ENCODE measurements at regions not wholly inside any gene's neighbourhood (a gene's known extent, or its start where the extent isn't known, plus 50 kb on each side); places are given as distances from the start of the nearest gene placed in this dataset.

GRCh38 chr13:67916650-67917049 is 686.5 kb upstream of the PCDH9 start (continued):
- TF ChIP-seq, protein P1, sequence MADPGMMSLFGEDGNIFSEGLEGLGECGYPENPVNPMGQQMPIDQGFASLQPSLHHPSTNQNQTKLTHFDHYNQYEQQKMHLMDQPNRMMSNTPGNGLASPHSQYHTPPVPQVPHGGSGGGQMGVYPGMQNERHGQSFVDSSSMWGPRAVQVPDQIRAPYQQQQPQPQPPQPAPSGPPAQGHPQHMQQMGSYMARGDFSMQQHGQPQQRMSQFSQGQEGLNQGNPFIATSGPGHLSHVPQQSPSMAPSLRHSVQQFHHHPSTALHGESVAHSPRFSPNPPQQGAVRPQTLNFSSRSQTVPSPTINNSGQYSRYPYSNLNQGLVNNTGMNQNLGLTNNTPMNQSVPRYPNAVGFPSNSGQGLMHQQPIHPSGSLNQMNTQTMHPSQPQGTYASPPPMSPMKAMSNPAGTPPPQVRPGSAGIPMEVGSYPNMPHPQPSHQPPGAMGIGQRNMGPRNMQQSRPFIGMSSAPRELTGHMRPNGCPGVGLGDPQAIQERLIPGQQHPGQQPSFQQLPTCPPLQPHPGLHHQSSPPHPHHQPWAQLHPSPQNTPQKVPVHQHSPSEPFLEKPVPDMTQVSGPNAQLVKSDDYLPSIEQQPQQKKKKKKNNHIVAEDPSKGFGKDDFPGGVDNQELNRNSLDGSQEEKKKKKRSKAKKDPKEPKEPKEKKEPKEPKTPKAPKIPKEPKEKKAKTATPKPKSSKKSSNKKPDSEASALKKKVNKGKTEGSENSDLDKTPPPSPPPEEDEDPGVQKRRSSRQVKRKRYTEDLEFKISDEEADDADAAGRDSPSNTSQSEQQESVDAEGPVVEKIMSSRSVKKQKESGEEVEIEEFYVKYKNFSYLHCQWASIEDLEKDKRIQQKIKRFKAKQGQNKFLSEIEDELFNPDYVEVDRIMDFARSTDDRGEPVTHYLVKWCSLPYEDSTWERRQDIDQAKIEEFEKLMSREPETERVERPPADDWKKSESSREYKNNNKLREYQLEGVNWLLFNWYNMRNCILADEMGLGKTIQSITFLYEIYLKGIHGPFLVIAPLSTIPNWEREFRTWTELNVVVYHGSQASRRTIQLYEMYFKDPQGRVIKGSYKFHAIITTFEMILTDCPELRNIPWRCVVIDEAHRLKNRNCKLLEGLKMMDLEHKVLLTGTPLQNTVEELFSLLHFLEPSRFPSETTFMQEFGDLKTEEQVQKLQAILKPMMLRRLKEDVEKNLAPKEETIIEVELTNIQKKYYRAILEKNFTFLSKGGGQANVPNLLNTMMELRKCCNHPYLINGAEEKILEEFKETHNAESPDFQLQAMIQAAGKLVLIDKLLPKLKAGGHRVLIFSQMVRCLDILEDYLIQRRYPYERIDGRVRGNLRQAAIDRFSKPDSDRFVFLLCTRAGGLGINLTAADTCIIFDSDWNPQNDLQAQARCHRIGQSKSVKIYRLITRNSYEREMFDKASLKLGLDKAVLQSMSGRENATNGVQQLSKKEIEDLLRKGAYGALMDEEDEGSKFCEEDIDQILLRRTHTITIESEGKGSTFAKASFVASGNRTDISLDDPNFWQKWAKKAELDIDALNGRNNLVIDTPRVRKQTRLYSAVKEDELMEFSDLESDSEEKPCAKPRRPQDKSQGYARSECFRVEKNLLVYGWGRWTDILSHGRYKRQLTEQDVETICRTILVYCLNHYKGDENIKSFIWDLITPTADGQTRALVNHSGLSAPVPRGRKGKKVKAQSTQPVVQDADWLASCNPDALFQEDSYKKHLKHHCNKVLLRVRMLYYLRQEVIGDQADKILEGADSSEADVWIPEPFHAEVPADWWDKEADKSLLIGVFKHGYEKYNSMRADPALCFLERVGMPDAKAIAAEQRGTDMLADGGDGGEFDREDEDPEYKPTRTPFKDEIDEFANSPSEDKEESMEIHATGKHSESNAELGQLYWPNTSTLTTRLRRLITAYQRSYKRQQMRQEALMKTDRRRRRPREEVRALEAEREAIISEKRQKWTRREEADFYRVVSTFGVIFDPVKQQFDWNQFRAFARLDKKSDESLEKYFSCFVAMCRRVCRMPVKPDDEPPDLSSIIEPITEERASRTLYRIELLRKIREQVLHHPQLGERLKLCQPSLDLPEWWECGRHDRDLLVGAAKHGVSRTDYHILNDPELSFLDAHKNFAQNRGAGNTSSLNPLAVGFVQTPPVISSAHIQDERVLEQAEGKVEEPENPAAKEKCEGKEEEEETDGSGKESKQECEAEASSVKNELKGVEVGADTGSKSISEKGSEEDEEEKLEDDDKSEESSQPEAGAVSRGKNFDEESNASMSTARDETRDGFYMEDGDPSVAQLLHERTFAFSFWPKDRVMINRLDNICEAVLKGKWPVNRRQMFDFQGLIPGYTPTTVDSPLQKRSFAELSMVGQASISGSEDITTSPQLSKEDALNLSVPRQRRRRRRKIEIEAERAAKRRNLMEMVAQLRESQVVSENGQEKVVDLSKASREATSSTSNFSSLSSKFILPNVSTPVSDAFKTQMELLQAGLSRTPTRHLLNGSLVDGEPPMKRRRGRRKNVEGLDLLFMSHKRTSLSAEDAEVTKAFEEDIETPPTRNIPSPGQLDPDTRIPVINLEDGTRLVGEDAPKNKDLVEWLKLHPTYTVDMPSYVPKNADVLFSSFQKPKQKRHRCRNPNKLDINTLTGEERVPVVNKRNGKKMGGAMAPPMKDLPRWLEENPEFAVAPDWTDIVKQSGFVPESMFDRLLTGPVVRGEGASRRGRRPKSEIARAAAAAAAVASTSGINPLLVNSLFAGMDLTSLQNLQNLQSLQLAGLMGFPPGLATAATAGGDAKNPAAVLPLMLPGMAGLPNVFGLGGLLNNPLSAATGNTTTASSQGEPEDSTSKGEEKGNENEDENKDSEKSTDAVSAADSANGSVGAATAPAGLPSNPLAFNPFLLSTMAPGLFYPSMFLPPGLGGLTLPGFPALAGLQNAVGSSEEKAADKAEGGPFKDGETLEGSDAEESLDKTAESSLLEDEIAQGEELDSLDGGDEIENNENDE (IDR thresholded peaks at IDR 0.05; ENCODE audit: insufficient replicate concordance, low read length) = no peak
- TF ChIP-seq TAF1 (IDR thresholded peaks at IDR 0.05; ENCODE audit: low read depth, low read length) = no peak
- no peak for TF ChIP-seq GTF2F1 (IDR thresholded peaks at IDR 0.05; ENCODE audit: borderline replicate concordance, low read depth, low read length)
- no peak for TF ChIP-seq TEAD4 (IDR thresholded peaks at IDR 0.05; ENCODE audit: low read depth, low read length)
- TF ChIP-seq ZNF274 (IDR thresholded peaks at IDR 0.05; ENCODE audit: borderline replicate concordance, extremely low read depth, low read length) = no peak
- TF ChIP-seq KDM4A (IDR thresholded peaks at IDR 0.05; ENCODE audit: low read depth, low read length, severe bottlenecking) = no peak
- no peak for TF ChIP-seq FOSL1 (IDR thresholded peaks at IDR 0.05; ENCODE audit: insufficient read depth, low read depth, low read length)
- no peak for TF ChIP-seq JUND (IDR thresholded peaks at IDR 0.05; ENCODE audit: low read length)

Data from H1 (cell line).